Fibroblast of villous mesenchyme (primary cell): ENCODE measurements at regions not wholly inside any gene's neighbourhood (a gene's known extent, or its start where the extent isn't known, plus 50 kb on each side); places are given as distances from the start of the nearest gene placed in this dataset.

Source experiments
- DNase-seq: peaks from one replicate; pipeline ENCODE4 v3.0.0-alpha.2; 2010; ENCODE audit warnings: low read depth
- H3K4me3 ChIP-seq: 2 replicates; pipeline ENCODE4 v1.5.1; 2011; ENCODE audit warnings: low read depth, mild to moderate bottlenecking, low read length
- TF ChIP-seq, protein P1 (sequence below): IDR thresholded peaks from 2 replicates; pipeline ENCODE4 v1.5.1; 2012; ENCODE audit warnings: low read depth, mild to moderate bottlenecking, low read length; ENCODE audit not compliant: insufficient read depth

DNA sequence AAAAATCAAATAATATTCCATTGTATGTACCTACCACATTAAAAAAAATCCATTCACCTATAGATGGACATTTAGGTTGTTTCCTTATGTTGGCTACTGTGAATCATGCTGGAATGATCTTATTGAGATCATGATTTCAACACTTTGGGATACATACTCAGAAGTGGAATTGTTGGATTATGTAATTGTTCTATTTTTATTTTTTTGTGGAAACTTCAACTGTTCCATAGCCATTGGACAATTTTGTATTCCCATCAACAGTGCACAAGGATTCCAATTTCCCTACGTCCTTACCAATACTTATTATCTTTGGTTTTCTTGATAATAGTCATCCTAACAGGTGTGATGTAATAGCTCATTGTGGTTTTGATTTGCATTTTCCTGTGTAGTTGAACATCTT, 834.0 kb downstream of the MAFB start:
- TF ChIP-seq, protein P1, sequence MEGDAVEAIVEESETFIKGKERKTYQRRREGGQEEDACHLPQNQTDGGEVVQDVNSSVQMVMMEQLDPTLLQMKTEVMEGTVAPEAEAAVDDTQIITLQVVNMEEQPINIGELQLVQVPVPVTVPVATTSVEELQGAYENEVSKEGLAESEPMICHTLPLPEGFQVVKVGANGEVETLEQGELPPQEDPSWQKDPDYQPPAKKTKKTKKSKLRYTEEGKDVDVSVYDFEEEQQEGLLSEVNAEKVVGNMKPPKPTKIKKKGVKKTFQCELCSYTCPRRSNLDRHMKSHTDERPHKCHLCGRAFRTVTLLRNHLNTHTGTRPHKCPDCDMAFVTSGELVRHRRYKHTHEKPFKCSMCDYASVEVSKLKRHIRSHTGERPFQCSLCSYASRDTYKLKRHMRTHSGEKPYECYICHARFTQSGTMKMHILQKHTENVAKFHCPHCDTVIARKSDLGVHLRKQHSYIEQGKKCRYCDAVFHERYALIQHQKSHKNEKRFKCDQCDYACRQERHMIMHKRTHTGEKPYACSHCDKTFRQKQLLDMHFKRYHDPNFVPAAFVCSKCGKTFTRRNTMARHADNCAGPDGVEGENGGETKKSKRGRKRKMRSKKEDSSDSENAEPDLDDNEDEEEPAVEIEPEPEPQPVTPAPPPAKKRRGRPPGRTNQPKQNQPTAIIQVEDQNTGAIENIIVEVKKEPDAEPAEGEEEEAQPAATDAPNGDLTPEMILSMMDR: no peak
- no peak for DNase-seq
- H3K4me3 ChIP-seq: no peak overlapping the region

DNA sequence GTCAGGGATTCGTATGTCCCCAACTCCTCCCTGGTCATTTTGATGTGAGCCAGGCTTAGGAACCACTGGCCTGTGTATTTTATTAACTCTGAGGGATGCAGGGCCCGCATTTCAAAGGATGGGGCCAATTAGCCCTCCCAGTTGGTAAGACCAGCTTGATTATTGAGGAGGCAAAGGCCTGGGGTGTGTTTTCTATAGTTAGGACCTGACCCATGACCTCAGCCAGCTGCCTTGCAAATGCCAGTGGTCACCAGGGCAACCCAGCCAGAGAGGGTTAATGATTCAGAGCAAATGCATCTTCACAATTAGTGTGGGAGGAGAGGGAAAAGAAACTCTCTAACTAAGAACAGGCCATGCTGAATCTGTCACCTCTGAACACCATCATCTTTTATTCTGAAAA, 835.4 kb downstream of the MAFB start:
- H3K4me3 ChIP-seq: no peak overlapping the region
- DNase-seq: peak; percentile 69
- TF ChIP-seq, protein P1: no peak

DNA sequence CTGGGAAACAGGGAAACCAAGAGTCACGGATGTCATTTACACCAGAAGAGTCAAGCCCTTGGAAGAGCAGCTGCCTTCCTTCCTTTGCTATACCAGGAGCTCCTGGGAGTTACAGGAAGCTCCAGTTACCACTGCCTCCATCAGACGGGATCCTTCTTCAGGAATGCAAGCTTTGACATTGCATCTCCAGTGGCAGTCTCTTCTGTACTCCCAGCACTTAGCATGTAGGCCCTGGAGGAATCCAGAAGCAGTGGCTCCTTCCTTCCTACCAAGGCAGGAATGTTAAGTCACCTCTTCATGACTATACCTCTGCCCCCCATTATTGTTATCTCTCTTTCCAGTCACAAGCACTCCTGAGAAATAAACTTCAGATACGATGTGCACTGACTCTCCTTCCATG, 836.0 kb downstream of the MAFB start:
- DNase-seq: no peak
- TF ChIP-seq, protein P1: no peak

DNA sequence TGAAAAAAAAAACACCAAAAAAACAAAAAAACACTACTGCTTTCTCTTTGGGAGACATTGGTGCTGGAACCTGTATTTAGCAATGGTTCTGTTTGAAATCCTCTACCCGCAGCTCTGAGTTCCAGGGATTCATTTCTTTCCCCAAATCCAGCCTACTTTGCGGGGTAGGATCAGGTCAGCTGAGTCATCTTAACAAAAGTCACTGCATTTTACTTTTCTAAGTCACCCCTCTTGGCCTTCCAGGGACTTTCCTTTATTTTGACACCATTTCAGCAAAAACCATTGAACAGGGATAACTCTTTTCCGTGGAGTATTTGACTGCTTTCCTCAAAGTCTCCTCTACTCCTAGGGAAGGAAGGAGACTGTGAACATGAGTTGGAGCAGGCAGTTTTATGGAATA, 837.6 kb downstream of the MAFB start:
- peak; percentile 37 for DNase-seq
- TF ChIP-seq, protein P1: no peak
- no peak overlapping the region for H3K4me3 ChIP-seq

More for the DNA sequence above, 836.0 kb downstream of the MAFB start:
- no peak overlapping the region for H3K4me3 ChIP-seq

DNA sequence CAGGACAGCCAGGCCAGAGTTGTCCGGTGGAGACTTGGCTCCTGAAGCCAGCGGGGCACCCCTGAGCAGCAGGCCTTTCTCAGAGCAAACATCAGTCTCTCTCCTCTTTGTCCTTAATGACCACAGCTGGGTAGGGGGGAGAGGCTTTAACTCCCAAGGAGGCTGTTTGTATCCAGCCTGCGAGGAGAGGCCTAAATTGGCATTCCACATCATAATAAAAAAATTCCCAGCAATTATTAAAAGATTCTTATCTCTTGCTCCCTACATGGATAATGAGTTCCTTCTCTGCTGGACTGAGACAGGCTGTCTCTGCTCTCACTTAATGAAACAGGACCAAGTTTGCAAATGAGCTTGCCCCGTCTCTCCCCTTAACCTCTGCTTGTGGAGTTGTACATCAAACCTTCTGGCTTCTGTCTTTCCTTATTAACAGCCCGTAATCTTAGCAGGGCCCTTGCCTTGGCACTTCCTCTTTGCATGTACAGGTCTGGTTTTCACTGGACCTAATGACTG, 838.2 kb downstream of the MAFB start:
- DNase-seq: peak; percentile 11
- H3K4me3 ChIP-seq: no peak overlapping the region
- TF ChIP-seq, protein P1: no peak

DNA sequence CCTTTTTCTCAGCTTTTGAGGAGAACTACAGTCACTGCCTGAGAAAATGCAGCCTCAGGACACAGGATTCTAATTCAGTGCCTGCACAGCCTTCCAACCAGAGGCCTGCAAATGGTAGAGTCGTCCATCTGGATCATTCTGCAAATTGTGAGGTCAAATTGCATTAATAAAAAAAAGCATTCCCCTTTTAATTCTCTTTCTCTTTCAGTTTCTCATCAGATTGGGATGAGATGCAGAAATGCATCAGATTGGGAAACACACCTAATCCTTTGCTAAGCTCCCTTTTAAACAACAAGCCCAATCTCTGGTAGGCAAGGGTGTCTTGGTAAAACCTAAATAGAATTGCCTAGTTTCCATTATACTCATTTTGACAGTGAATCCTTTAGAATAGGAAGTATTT, 838.8 kb downstream of the MAFB start:
- DNase-seq: peak; percentile 73
- TF ChIP-seq, protein P1: no peak
- no peak overlapping the region for H3K4me3 ChIP-seq

DNA sequence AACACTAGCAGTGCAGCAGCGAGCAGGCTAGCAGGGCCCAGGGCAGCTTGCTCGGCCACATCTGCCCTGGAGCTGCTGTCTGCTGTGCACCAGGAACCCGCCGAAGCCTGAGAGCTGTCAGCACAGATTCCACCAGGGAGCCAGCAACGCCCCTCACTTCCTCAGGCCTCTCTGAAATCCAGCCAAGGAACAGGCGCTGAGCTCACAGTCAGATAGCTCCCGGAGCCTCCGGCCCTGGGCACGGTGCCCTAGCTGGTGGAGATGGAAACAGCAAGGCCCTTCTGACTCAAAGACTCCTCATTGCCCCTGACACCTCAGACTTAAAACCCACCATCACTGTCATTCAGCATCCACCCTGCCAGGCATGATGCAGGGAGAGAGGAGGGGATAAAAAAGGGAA, 839.4 kb downstream of the MAFB start:
- H3K4me3 ChIP-seq: no peak overlapping the region
- TF ChIP-seq, protein P1: no peak
- peak; percentile 80 for DNase-seq
